ENCODE measurements at regions not wholly inside any gene's neighbourhood (a gene's known extent, or its start where the extent isn't known, plus 50 kb on each side); places are given as distances from the start of the nearest gene placed in this dataset.
"Not testable (repeated sequence)": the region's sequence is repeated elsewhere in the genome, so short reads cannot be mapped to it uniquely, and the experiment has no call there.

DNA sequence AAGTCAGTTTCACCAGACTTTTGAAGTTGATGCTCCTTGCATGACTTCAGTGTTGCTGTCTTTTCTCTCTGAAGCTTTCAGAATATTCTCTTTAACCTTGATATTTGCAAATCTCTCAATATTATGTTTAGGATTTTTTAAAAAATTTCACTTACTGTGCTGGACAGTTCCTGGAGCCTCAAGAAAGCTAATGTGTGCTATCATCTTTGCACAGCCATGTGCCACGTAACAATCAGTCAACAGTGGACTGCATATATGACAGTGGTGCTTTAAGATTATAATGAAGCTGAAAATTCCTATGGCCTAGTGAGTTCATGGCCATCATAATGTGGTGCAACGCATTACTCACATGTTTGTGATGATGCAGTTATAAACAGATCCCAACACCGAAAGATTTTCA lies 59.1 kb upstream of the OGFRL1 start:
- no peak for ATAC-seq
- intact Hi-C loops (cut with micrococcal nuclease): no loop called here
- no peak for DNase-seq

DNA sequence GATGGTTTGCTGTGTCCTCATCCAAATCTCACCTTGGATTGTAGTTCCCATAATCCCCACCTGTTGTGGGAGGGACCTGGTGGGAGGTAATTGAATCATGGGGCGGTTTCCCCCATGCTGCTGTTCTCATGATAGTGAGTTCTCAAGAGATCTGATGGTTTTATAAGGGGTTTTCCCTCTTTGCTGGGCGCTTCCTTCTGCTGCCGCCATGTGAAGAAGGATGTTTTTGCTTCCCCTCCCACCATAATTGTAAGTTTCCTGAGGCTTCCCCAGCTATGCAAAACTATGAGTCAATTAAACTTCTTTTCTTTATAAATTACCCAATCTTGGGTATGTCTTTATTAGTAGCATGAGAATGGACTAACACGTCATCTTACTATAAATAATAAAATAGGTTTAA lies 55.7 kb upstream of the OGFRL1 start:
- intact Hi-C loops (cut with micrococcal nuclease); ATAC-seq; DNase-seq: not testable (repeated sequence)

- ATAC-seq: no peak
- no peak for DNase-seq
- intact Hi-C loops (cut with micrococcal nuclease): no loop called here
These were observed 51.6 kb upstream of the OGFRL1 start for GRCh38 chr6:71236926-71237434.

DNA sequence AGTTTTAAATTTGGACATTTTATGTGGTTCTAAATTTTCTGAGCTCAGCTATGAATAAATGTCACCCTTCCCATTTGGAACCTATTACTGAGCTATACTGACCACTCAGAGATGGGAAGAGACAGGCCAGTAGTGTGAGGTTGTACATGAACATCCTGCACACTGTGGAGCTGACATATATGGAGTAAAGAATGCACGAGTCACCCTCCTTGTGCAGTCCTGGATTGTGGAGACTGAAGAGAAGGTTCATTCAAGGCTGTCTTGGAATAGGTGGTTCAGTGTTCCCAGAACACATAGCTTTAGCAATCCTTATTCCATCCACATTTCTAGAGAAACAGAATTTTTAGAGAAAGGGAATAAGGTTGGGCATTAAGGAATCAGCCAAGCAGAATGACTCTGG lies 50.3 kb upstream of the OGFRL1 start:
- DNase-seq: no peak
- intact Hi-C loops (cut with micrococcal nuclease): no loop called here
- ATAC-seq: no peak
